Neural cell (in vitro differentiated cells): ENCODE measurements at regions not wholly inside any gene's neighbourhood (a gene's known extent, or its start where the extent isn't known, plus 50 kb on each side); places are given as distances from the start of the nearest gene placed in this dataset.

Experiments
- CTCF ChIP-seq: fragments of 450-650 bp; IDR thresholded peaks from 2 replicates; pipeline ENCODE4 v1.5.1; 2014; ENCODE audit warnings: antibody characterized with exemption, mild to moderate bottlenecking, moderate library complexity; ENCODE audit not compliant: poor library complexity, severe bottlenecking
- EP300 ChIP-seq: fragments of 450-650 bp; conservative IDR thresholded peaks from 2 replicates; pipeline ENCODE4 v1.6.1; 2014; ENCODE audit warnings: antibody characterized with exemption, mild to moderate bottlenecking, moderate library complexity; ENCODE audit not compliant: poor library complexity, severe bottlenecking
- EZH2 ChIP-seq: fragments of 200-600, 300-800 bp; shearing (Covaris generic), sonication (generic); IDR thresholded peaks from 2 replicates; pipeline ENCODE4 v1.6.1; 2014; ENCODE audit warnings: antibody characterized with exemption, low read length, borderline replicate concordance, mild to moderate bottlenecking; ENCODE audit not compliant: insufficient read depth, poor library complexity, severe bottlenecking
- POLR2AphosphoS5 ChIP-seq: IDR thresholded peaks from 2 replicates; pipeline ENCODE4 v1.6.1; 2012
- RAD21 ChIP-seq: fragments of 450-650 bp; conservative IDR thresholded peaks from 2 replicates; pipeline ENCODE4 v1.6.1; 2014; ENCODE audit warnings: antibody characterized with exemption, mild to moderate bottlenecking, moderate library complexity
- REST ChIP-seq: IDR thresholded peaks from 2 replicates; pipeline ENCODE4 v1.6.1; 2012; ENCODE audit warnings: borderline replicate concordance

- TF ChIP-seq EZH2 (no peak), CTCF (no peak), RAD21 (no peak), EP300 (no peak), POLR2AphosphoS5 (no peak), REST (no peak)
Observed at GRCh38 chr2:38440655-38441054, 63.6 kb upstream of the ATL2 start.
